ENCODE measurements at regions not wholly inside any gene's neighbourhood (a gene's known extent, or its start where the extent isn't known, plus 50 kb on each side); places are given as distances from the start of the nearest gene placed in this dataset.

DNA sequence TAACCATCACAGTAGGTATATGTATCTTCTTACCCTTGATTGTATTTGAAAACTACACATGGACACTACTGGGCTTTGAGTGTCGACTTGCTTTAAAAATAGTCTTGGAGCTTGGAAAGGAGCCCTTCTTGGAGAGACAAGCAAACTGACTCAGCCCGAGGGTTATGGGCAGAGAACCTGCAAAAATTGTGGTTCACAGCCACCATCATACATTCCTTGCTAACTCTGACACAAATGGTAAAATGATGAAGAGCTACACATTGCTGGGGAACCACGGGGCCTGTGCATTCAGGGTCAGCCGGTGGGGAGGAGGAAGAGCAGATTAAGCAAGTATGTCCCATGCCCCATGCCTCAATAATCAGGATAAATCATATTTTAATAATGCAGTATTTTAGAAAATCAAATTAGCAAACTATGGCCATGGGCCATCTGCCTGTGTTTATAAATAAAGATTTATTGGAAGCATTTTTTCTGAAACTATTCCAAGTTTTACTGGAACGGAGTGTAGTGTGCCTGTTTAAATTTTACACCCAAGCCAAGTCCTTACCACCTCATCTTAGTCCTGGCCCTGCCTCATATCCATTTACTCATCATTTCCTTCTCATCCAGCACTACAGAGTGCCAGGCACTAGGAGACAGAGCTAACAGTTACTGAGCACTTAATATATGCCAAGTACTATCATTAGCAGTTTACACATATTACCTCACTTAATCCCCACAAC is 195.7 kb downstream of the PALM2AKAP2 start:
- no peak overlapping the region for H3K4me3 Mint-ChIP-seq
- ChIA-PET CTCF (interaction anchor here (0.6 to 2.7 kb wide), 4 partner anchors 25 to 75 kb away, joined by 3 to 10 read pairs (median 5); no protein-coding TSS in a partner anchor), POLR2A (interaction anchor here (2.2 to 3.1 kb wide), 2 partner anchors 41 to 75 kb away, joined by 7 to 8 read pairs; no protein-coding TSS in a partner anchor)
- peaks cover 67% of the 10 kb centered on the region for H3K4me1 Mint-ChIP-seq
- ATAC-seq (no peak), DNase-seq (peak; percentile 43)
- H3K9me3 Mint-ChIP-seq (ENCODE audit: low read depth) = peaks cover 7% of the 10 kb centered on the region
- peak overlapping the region; percentile 89 for H3K27ac Mint-ChIP-seq
- H3K36me3 Mint-ChIP-seq (ENCODE audit: low read depth) = peaks cover 3% of the 10 kb centered on the region
- H3K27me3 Mint-ChIP-seq = no peaks in the 10 kb centered on the region
- intact Hi-C loops (cut with DNase I, micrococcal nuclease) = loop anchor here (2.0 to 10.0 kb wide), 7 partner anchors 41 to 1509 kb away; partner anchors contain the start of genes TXN (in 2 of the 2) and ECPAS (in 1 of the 2)

- peaks cover 3% of the 10 kb centered on the region for H3K36me3 Mint-ChIP-seq (ENCODE audit: low read depth)
- CTCF ChIA-PET = interaction anchor here (0.8 to 2.7 kb wide), 2 partner anchors 25 to 73 kb away, joined by 4 to 10 read pairs; no protein-coding TSS in a partner anchor
These were observed 196.3 kb downstream of the PALM2AKAP2 start for GRCh38 chr9:109976303-109976702.

GRCh38 chr9:109977521-109977920 is 197.5 kb downstream of the PALM2AKAP2 start:
- H3K27me3 Mint-ChIP-seq = no peaks in the 10 kb centered on the region
- H3K9me3 Mint-ChIP-seq (ENCODE audit: low read depth) = peaks cover 12% of the 10 kb centered on the region
- ATAC-seq (peak; percentile 31), DNase-seq (peak; percentile 71)
- intact Hi-C loops (cut with DNase I, micrococcal nuclease) = loop anchor here (10.0 kb wide), 2 partner anchors 277 to 1507 kb away; partner anchors contain the start of genes ECPAS (in 1 of the 2) and TXN (in 1 of the 2)
- POLR2A ChIA-PET = interaction anchor here (0.8 to 1.3 kb wide), 2 partner anchors 43 to 59 kb away, joined by 3 to 5 read pairs; no protein-coding TSS in a partner anchor
- peak overlapping the region; percentile 58 for H3K27ac Mint-ChIP-seq
- H3K4me3 Mint-ChIP-seq = no peak overlapping the region
- H3K36me3 Mint-ChIP-seq (ENCODE audit: low read depth) = peaks cover 3% of the 10 kb centered on the region
- CTCF ChIA-PET = interaction anchor here (0.9 to 2.7 kb wide), 5 partner anchors 13 to 43 kb away, joined by 3 to 10 read pairs (median 5); no protein-coding TSS in a partner anchor
- peaks cover 56% of the 10 kb centered on the region for H3K4me1 Mint-ChIP-seq

More at GRCh38 chr9:109976303-109976702, 196.3 kb downstream of the PALM2AKAP2 start:
- Mint-ChIP-seq H3K4me3 (no peak overlapping the region), H3K27me3 (no peaks in the 10 kb centered on the region), H3K4me1 (peaks cover 67% of the 10 kb centered on the region), H3K9me3 (ENCODE audit: low read depth) (peaks cover 7% of the 10 kb centered on the region), H3K27ac (peak overlapping the region; percentile 74)
- no peak for ATAC-seq
- intact Hi-C loops (cut with DNase I, micrococcal nuclease) = loop anchor here (10.0 kb wide), 2 partner anchors 278 to 1508 kb away; partner anchors contain the start of genes ECPAS (in 1 of the 2) and TXN (in 1 of the 2)
- POLR2A ChIA-PET = interaction anchor here (2.2 kb wide), 1 partner anchor 41 kb away, joined by 7 read pairs; no protein-coding TSS in a partner anchor
- DNase-seq = no peak

GRCh38 chr9:109981091-109981490 is 201.1 kb downstream of the PALM2AKAP2 start:
- no peaks in the 10 kb centered on the region for H3K36me3 Mint-ChIP-seq (ENCODE audit: low read depth)
- POLR2A ChIA-PET = no interaction called here
- no peak overlapping the region for H3K27ac Mint-ChIP-seq
- no peaks in the 10 kb centered on the region for H3K27me3 Mint-ChIP-seq
- intact Hi-C loops (cut with DNase I, micrococcal nuclease) = no loop called here
- H3K4me3 Mint-ChIP-seq = no peak overlapping the region
- DNase-seq = no peak
- CTCF ChIA-PET = no interaction called here
- H3K9me3 Mint-ChIP-seq (ENCODE audit: low read depth) = peaks cover 8% of the 10 kb centered on the region
- ATAC-seq = no peak
- peaks cover 20% of the 10 kb centered on the region for H3K4me1 Mint-ChIP-seq

- intact Hi-C loops (cut with DNase I, micrococcal nuclease) = no loop called here
- Mint-ChIP-seq H3K27ac (no peak overlapping the region), H3K27me3 (no peaks in the 10 kb centered on the region), H3K9me3 (ENCODE audit: low read depth) (peaks cover 19% of the 10 kb centered on the region), H3K4me1 (no peaks in the 10 kb centered on the region), H3K4me3 (no peak overlapping the region), H3K36me3 (ENCODE audit: low read depth) (peaks cover 4% of the 10 kb centered on the region)
- ChIA-PET POLR2A (no interaction called here), CTCF (interaction anchor here (1.3 kb wide), 1 partner anchor 83 kb away, joined by 3 read pairs; no protein-coding TSS in a partner anchor)
- no peak for ATAC-seq
- DNase-seq = no peak
These were observed 206.6 kb downstream of the PALM2AKAP2 start for GRCh38 chr9:109986521-109986991.

DNA sequence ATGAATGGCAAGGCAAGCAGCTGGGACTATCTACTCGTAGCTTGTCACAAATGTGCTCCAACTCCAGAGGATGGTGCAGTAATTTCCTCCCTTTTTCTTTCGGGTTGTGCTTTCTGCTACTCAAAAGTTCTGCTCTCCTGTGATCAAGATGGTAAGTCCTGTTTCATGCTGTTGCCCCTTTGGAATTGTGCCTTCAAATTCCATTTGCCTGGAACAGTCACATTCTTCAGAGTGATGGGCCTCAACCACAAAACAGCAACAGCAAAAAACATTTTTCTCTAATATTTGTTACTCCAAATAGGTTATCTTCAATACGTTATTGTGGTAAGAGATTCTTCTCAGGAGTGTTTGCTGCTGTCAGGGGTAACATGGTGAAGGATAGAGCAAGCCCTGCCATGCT is 209.3 kb downstream of the PALM2AKAP2 start:
- peaks cover 14% of the 10 kb centered on the region for H3K9me3 Mint-ChIP-seq (ENCODE audit: low read depth)
- H3K4me3 Mint-ChIP-seq = no peak overlapping the region
- H3K4me1 Mint-ChIP-seq = no peaks in the 10 kb centered on the region
- ChIA-PET CTCF (no interaction called here), POLR2A (no interaction called here)
- ATAC-seq (no peak), DNase-seq (no peak)
- no peak overlapping the region for H3K27ac Mint-ChIP-seq
- H3K36me3 Mint-ChIP-seq (ENCODE audit: low read depth) = peaks cover 4% of the 10 kb centered on the region
- no peaks in the 10 kb centered on the region for H3K27me3 Mint-ChIP-seq
- intact Hi-C loops (cut with DNase I, micrococcal nuclease) = no loop called here

DNA sequence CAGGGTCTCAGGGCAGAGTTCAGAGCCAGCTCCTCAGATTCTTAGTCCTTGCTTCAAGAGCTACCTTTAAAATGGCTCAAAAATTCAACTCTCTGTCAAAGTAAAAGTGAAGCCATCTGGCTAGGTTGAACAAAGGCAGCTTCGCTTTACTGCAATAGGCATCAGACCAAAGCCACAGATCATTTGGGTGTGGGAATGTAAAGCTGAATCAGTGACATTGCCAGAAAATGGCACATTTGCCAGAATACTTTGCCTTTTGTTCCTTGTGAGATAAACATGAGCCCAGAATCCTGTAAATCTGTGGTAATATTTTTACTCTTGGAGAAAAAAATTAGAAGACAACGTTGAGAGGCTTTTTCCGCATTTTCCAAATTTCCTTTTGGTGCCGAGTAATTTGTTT is 210.5 kb downstream of the PALM2AKAP2 start:
- H3K4me3 Mint-ChIP-seq = no peak overlapping the region
- ChIA-PET CTCF (interaction anchor here (1.0 kb wide), 1 partner anchor 12 kb away, joined by 6 read pairs; no protein-coding TSS in a partner anchor), POLR2A (no interaction called here)
- peaks cover 4% of the 10 kb centered on the region for H3K36me3 Mint-ChIP-seq (ENCODE audit: low read depth)
- intact Hi-C loops (cut with DNase I, micrococcal nuclease) = no loop called here
- ATAC-seq (no peak), DNase-seq (no peak)
- H3K9me3 Mint-ChIP-seq (ENCODE audit: low read depth) = peaks cover 20% of the 10 kb centered on the region
- H3K27me3 Mint-ChIP-seq = no peaks in the 10 kb centered on the region
- no peak overlapping the region for H3K27ac Mint-ChIP-seq
- no peaks in the 10 kb centered on the region for H3K4me1 Mint-ChIP-seq

GRCh38 chr9:109992293-109992692 is 212.3 kb downstream of the PALM2AKAP2 start:
- H3K9me3 Mint-ChIP-seq (ENCODE audit: low read depth) = peaks cover 20% of the 10 kb centered on the region
- intact Hi-C loops (cut with DNase I, micrococcal nuclease) = no loop called here
- CTCF ChIA-PET = interaction anchor here (0.6 to 0.8 kb wide), 3 partner anchors 9 to 87 kb away, joined by 3 read pairs; no protein-coding TSS in a partner anchor

DNA sequence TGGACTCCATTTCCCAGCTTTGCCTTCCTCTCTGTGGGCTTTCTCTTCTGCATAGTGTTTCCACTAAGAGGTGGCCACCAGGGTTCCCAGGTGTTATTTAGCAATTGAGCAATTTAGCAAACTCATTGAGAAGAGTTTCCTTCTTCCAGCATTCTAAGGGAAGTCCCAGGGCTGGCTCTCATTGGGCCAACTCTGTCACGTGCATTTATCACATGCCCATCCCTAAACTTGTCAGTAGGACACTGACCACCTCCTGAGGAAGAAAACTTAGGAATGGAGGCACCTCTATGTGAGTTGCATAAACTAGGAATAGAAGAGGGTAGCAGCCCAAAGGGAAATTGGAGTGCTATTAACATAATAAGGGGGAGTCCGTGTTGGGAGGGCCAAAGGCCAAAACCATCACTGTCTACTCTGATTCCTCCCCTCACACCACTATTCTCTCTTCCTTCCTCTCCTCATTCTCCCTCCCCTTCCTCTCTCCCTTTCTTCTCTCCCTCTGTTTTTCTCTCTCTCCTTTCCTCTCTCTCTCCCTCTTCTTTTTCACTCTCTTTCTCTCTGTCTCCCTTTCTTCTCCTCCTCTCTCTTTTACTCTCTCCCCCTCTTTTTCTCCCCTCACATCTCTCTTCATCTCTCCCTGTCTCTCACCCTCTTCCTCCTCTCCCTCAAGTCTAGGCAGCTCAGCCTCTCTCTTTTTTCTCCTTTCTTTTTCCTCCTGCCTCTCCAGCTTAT is 213.4 kb downstream of the PALM2AKAP2 start:
- Mint-ChIP-seq H3K4me1 (no peaks in the 10 kb centered on the region), H3K36me3 (ENCODE audit: low read depth) (peaks cover 4% of the 10 kb centered on the region)
- CTCF ChIA-PET = no interaction called here

More at GRCh38 chr9:109992293-109992692, 212.3 kb downstream of the PALM2AKAP2 start:
- no peak overlapping the region for H3K27ac Mint-ChIP-seq
- no peak overlapping the region for H3K4me3 Mint-ChIP-seq
- no peaks in the 10 kb centered on the region for H3K4me1 Mint-ChIP-seq
- no peak for DNase-seq
- ATAC-seq = no peak
- no peaks in the 10 kb centered on the region for H3K27me3 Mint-ChIP-seq
- H3K36me3 Mint-ChIP-seq (ENCODE audit: low read depth) = peaks cover 4% of the 10 kb centered on the region
- POLR2A ChIA-PET = no interaction called here

GRCh38 chr9:109994141-109994540 is 213.8 kb downstream of the C9orf152 start:
- intact Hi-C loops (cut with DNase I, micrococcal nuclease) = no loop called here
- CTCF ChIA-PET = no interaction called here
- no peak for DNase-seq
- H3K27me3 Mint-ChIP-seq = no peaks in the 10 kb centered on the region
- no peak overlapping the region for H3K27ac Mint-ChIP-seq
- no peaks in the 10 kb centered on the region for H3K4me1 Mint-ChIP-seq
- POLR2A ChIA-PET = no interaction called here
- ATAC-seq = no peak
- H3K4me3 Mint-ChIP-seq = no peak overlapping the region
- H3K36me3 Mint-ChIP-seq (ENCODE audit: low read depth) = peaks cover 2% of the 10 kb centered on the region
- peaks cover 9% of the 10 kb centered on the region for H3K9me3 Mint-ChIP-seq (ENCODE audit: low read depth)

More for the DNA sequence above, 213.4 kb downstream of the PALM2AKAP2 start:
- Mint-ChIP-seq H3K9me3 (ENCODE audit: low read depth) (peaks cover 13% of the 10 kb centered on the region), H3K27me3 (no peaks in the 10 kb centered on the region), H3K4me3 (no peak overlapping the region), H3K27ac (no peak overlapping the region)
- POLR2A ChIA-PET = no interaction called here
- intact Hi-C loops (cut with DNase I, micrococcal nuclease) = no loop called here
- DNase-seq = no peak
- no peak for ATAC-seq

GRCh38 chr9:109996936-109997580 is 210.9 kb downstream of the C9orf152 start:
- POLR2A ChIA-PET = no interaction called here
- CTCF ChIA-PET = interaction anchor here (0.6 kb wide), 1 partner anchor 40 kb away, joined by 3 read pairs; no protein-coding TSS in a partner anchor

More at GRCh38 chr9:109996936-109997580, 210.9 kb downstream of the C9orf152 start:
- H3K4me3 Mint-ChIP-seq = no peak overlapping the region
- H3K27me3 Mint-ChIP-seq = no peaks in the 10 kb centered on the region
- ATAC-seq (no peak), DNase-seq (no peak)
- H3K27ac Mint-ChIP-seq = no peak overlapping the region
- intact Hi-C loops (cut with DNase I, micrococcal nuclease) = no loop called here
- no peaks in the 10 kb centered on the region for H3K4me1 Mint-ChIP-seq
- H3K9me3 Mint-ChIP-seq (ENCODE audit: low read depth) = peaks cover 9% of the 10 kb centered on the region
- H3K36me3 Mint-ChIP-seq (ENCODE audit: low read depth) = peaks cover 1% of the 10 kb centered on the region

Data from activated CD4-positive, alpha-beta T cell treated with anti-CD3 and anti-CD28 coated beads for 36 hours (primary cell).